LNCaP clone FGC (cell line): ENCODE measurements at regions not wholly inside any gene's neighbourhood (a gene's known extent, or its start where the extent isn't known, plus 50 kb on each side); places are given as distances from the start of the nearest gene placed in this dataset.
A peak's percentile ranks its signal among the peaks of the same experiment; 100 is the strongest.

Experiments used
- DNase-seq: peaks from one replicate; pipeline ENCODE4 v3.0.0-alpha.2; 2011; ENCODE audit warnings: low read depth
- H3K4me3 ChIP-seq: 2 replicates; pipeline ENCODE4 v1.5.1; 2011; ENCODE audit warnings: mild to moderate bottlenecking, low read depth, low read length, control low read depth
- CTCF ChIP-seq: IDR thresholded peaks from 2 replicates; pipeline ENCODE4 v1.5.1; 2012; ENCODE audit warnings: mild to moderate bottlenecking; ENCODE audit not compliant: control insufficient read depth, insufficient read depth; ENCODE audit errors: extremely low read depth

- no peak overlapping the region for H3K4me3 ChIP-seq
- TF ChIP-seq CTCF = no peak
- DNase-seq = no peak
Measured at GRCh38 chr21:27567381-27567780, 600.5 kb upstream of the ADAMTS5 start.

DNA sequence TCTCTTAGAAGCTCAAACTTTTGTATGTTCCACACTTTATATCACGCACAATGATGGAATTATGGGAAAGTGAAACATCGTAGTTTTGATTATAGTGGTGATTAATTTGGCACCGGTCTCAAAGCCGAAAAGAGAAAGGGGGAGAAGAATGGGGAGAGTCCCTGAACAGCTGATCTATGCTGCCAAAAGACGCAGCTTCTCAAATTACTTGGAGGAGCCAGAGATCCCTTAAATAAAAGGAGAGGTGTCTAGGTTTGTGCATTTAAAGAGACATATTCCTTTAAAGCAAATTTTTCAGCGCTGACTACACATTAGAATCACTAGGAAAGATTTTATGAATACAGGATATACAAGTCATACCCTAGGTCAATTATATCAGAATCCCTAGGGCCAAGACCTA lies 599.6 kb upstream of the ADAMTS5 start:
- no peak overlapping the region for H3K4me3 ChIP-seq
- no peak for TF ChIP-seq CTCF
- DNase-seq = no peak

- no peak for DNase-seq
- no peak overlapping the region for H3K4me3 ChIP-seq
- no peak for TF ChIP-seq CTCF
Measured at GRCh38 chr21:27565364-27565763, 598.5 kb upstream of the ADAMTS5 start.

DNA sequence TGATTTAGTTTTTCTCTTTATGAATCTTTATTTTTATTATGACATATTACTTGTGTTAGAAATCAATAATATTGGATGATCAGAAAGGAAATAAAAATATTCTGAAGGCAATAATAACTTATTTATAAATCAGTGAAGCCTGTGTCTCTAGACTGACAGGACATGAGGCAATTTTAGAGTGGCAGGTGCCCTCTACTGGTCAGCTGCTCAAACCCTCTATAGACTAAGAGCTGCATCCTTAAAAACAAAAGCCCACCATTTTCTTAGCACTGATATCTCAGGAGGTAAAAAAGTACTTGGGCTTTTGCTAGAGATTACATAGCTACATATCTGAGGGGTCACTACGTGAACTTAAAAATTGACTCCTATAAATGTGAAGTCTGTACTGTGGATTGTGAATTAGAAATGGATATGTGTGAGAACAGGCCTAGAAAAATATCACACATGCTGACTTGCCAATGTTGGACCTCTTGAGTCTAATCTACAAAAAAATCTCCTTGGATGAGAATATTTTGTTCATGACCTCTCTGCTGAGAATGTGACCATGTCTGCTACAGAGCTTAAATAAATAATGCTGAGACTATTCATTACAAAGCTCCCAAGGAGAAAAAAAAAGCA lies 597.9 kb upstream of the ADAMTS5 start:
- no peak overlapping the region for H3K4me3 ChIP-seq
- DNase-seq = no peak
- TF ChIP-seq CTCF = peak; percentile 67

- no peak for DNase-seq
Measured at GRCh38 chr21:27562303-27562702, 595.4 kb upstream of the ADAMTS5 start.

DNA sequence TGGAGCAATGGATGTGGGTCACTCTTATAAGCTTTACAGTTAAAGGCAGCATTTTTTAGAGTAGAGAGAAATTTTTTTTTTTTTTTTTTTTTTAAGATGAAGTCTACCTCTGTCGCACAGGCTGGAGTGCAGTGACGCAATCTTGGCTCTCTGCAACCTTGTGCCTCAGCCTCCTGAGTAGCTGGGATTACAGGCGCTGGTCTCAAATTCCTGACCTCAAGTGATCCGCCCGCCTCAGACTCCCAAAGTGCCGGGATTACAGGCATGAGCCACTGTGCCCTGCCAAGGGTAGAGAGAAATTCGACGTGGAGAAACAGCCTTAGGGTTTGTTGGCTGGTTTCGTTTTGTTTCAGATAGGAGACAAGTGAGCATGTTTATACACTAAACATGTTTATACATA lies 594.2 kb upstream of the ADAMTS5 start:
- TF ChIP-seq CTCF = no peak
- no peak for DNase-seq
- H3K4me3 ChIP-seq = no peak overlapping the region

More at GRCh38 chr21:27562303-27562702, 595.4 kb upstream of the ADAMTS5 start:
- no peak for TF ChIP-seq CTCF
- no peak overlapping the region for H3K4me3 ChIP-seq

DNA sequence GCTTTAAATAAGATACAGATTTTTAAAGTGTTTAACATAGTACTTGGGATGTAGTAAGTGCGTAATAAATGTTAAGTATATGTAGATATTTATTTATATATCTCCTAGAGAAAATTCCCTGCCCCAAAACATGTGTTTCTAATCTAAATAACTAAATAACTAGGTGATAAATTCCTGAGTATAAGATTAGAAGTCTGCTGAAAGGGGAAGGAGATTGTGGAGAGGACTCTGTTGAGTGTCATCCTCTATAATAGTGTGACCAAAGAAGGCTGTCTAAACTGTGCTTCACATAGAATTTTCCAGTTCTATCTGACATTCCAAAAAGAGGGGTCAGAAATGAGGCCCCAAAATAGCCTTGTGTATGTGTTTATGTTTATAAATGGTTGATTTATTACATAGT lies 590.5 kb upstream of the ADAMTS5 start:
- no peak overlapping the region for H3K4me3 ChIP-seq
- no peak for DNase-seq
- TF ChIP-seq CTCF = no peak
